HCEC 1CT (cell line): ENCODE measurements at regions not wholly inside any gene's neighbourhood (a gene's known extent, or its start where the extent isn't known, plus 50 kb on each side); places are given as distances from the start of the nearest gene placed in this dataset.

Experiments
- DNase-seq: peaks from one replicate; pipeline ENCODE4 v3.0.0-alpha.2; 2017

DNA sequence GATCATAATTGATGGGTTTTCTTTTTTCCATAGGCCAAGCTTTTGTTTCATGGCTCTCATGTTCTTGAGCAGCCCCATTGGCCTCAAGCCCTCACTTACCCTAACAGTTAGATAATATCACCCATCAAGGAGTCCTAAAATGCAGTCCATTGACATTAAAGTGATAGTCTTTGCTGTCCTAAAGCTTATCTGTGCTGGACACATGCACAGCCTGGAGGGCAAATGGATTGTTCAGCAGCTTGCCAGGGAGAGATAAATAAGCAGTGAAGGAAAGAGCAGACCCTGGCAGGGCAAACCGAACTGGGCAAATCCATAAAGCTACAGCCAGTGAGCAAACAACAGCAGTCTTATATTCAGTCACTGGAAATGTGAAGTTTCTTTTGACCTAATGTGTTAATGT, 199.6 kb upstream of the MID1 start:
- DNase-seq = no peak

DNA sequence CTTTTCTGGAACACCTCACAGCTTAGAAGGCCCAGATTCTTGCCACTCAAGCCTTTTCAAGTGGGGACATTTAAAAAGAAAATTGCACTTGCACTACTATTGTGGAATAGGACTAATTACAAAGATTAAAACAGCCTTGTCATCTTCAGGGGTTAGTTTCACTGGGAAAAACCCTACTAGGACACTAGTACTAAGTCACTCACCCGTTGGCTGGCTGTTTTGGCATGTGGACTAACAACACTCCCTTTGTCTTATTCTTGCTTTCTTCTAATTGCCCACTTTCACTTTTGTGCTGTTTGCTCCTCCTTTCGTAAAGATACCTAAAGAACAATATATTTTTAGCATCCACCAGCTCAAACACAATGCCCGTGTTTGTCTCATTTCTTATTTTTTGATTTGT, 200.9 kb upstream of the MID1 start:
- no peak for DNase-seq

DNA sequence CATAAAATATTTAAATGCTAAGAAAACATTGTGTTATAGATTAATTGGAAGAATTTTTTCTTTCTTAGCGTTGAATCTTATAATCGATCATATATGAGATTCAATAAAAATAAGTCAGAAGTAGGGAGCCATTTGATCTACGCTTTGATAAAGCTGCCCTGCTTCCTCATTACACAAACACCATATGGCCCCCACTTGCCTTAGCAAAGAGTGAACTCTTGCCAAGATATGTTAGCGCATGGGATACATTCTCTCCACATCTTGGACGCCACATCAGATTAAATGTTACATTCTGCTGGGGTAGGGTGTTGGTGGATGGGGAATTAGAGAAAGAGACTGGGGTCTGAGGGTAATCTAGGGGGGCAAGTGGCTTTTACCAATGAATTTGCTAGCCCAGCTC, 207.7 kb upstream of the MID1 start:
- no peak for DNase-seq

DNA sequence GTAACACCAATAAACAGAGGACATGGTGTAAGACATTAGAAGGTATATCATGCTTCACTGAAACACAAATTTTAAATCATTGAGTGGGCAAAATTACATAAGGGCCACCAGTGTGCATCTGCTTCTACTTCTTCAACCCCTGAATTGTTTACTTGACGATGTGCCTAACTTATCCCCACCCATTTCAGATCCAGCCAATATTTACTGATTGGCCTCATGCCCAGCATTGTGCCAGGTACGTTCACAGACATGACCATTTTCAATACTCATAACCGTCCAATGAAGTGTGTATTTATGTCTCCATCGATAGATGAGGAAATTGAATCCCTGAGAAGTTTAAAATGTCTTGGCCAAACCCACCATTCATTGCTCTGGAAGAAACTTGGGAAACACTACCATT, 208.3 kb upstream of the MID1 start:
- no peak for DNase-seq

DNA sequence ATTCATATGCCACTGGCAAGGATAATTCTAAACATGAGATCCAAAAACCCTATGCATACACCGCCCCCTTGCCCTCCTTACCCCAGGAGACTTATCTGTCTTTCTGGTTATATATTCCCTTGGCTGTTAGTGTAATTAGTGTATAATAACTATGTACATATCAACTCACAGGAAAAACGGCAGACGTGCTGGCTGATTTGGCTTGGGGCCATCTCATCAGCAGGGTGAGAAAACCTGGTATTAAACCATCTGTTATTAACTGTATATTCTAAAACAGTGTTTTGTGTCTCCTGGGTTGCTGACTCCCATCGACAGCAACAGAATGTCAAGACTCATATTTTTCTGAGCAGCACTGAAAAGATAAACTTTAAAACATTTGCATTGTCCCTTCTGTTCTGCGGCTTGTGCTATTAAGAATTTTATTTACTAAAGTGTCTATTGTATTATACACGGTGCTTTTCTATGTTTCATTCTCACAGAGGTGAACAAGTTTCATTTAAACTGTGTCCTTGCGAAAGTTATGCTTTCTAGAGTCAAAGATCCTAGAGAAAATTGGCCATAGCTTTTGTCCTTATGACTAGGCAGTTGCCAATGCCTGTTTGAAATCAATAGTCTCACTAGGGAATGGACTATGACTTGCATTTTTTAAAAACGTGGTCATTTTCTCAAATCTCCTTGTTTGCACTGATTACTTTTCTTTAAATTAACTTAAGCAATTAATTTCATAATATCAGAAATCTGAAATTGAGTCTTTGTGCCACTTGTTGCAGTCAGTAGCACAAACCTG, 211.5 kb upstream of the MID1 start:
- no peak for DNase-seq

DNA sequence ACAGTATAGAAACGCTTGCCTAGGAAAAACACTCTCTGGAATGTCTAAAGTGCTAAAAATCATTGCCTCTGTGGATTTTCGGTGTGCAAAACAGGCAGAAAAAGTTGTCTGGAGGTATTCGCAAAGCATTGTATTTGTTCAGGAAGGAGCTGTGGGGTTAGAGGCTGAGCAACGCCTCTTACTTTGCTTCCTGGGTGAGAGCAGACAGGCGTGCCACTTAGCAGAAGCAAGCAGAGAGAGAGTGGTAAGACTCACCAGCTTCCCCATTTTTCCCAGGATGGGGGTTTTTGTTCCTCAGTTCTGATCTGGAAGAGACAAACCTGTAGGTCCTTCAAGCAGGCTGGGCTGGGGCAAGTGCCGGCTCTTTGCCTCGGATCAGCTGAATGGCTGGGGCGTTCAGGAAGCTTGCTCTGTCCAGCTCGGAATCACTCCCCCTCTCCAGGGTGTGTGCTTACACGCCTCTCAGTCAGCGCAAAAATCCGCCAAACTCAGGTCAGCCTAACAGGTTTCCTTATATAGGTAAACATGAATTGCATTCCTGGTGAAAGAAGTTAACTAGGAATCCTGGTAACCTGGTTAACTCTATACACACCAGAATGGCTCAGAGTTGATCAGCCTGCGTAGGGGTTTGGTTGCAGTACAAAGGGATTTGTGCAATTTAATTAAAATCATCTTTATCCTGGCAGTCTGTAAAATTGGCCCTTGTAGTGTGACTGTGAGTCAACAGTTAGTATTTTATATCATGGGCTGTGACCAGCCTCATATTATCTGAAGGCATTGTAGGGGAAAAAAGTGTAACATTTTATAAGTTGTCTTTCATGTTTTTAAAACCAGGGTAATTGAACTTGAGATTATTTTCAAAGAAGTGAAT, 213.1 kb upstream of the MID1 start:
- DNase-seq = no peak

DNA sequence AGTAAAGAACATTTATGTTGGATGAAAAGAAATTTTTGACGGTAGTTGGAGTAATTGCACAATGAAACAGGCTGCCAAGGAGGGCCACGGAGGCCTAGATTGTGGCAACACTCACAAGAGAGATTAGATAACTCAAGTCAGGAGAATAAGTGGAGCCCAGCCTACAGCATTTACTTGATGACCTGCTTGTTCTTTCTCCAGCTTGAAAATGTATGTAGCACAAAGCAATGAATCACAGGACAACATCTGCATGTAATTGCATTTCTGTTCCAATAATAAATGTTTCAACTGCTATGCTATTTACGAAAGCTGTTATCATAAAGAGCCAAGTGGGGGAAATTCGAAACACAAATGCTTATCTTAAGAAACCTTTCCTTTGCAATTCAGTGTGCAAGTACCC, 221.2 kb upstream of the MID1 start:
- no peak for DNase-seq

DNA sequence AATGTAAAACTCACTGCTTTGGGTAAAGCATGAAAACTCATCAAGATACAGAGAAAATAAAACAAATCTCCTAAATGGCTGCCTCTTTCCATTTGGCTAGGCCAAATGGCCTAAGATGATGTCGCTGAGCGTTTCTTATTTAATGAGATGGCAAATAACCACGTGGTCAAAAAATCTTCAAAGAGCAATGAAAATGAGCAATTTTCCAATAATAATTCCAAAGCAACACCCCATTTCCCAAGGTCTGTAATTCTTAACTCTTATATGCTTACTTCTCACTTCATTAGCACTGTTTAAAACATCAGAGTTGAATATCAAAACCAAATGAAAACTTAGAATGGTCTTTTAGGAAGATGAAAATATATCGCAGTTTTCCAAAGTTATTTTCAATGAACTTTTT, 222.3 kb upstream of the MID1 start:
- no peak for DNase-seq

DNA sequence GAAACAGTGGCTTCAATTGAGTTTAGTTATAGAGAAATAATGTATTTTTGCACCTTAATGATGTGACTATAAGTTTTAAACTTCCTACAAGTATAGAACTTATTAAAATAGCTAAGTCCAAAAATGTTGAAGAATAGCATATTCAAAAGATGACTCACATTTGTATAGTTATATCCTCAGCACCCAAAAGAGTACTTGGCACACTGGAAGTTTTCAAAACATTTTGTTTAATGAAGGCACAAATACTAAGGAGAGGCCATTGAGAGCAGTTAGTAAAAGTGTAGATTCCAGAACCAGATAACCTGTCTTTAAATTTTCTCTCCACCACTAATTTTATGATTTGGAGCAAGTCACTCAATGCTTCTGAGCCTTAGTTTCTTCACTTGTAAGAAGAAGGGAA, 226.9 kb upstream of the MID1 start:
- no peak for DNase-seq

DNA sequence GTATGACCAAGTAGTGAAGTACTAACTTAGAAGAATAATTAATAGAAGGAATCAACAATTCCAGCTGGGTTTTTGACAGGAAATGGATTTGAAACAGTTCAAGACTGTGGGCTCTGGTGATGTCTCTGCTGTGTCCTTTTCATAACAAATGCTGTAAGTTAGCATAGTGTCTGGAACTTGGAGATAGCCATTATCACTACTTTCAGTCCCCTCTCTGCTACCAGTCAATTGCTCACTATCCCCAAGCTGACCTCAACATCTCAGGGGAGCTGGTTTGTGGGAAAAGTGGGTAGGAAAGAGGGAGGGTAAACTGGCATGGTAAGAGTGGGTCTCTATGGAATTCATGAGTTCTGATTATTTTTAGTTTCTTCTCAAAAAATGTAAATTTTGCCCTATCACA, 231.4 kb upstream of the MID1 start:
- no peak for DNase-seq

DNA sequence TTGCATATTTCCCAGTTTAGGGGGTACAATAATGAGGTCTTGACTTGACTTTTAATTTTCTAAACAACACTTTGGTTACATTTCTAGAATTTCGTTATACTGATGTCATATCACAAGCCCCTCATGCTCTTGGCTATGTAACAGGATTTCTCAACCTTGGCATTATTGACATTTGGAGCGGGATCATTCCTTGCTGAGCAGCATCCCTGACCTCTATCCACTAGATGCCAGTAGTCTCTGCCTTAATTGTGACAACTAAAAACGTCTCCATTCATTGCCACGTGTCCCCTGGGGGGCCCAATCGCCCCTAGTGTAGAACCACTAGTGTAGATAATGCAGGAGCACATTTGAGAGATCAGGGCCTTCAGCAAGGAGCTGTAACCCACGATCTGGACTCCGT, 234.2 kb upstream of the MID1 start:
- DNase-seq = no peak

DNA sequence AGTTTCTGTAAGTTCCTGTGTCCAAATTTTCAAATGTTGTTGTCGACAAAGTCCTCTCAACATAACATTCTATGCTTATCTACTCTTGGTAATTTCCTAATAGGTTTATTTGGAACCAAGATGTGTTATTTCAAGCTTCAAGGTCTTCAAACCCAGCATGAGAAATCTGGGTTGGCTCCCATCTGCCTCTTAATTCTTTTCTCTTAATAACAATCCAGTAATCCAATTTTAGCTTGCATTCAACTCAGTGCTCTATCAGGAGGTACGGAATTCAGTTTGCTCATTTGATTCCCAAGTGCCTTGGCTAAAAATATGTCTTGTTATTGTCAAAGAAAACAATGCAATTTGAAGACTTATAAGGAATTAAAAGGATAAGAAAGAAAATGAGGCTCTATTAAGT, 235.5 kb upstream of the MID1 start:
- no peak for DNase-seq

DNA sequence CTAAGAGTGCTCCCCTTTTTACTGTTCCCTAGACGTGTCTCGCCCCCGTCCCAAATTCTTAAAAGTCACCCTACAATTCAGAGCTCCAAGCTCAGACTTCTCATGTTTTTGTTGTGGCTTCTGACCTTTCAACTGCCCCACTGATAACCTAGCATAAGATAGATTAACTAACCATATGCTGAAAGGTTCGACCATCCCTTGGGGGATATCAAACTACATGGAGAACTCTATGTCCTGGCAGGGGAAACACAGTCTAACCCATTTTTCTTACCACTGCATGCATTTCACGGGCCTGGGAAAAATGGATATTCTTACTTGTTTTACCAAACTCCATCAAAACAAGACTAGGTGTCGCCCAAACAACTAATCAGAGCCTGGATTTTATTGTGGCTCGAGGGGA, 236.4 kb upstream of the MID1 start:
- no peak for DNase-seq

DNA sequence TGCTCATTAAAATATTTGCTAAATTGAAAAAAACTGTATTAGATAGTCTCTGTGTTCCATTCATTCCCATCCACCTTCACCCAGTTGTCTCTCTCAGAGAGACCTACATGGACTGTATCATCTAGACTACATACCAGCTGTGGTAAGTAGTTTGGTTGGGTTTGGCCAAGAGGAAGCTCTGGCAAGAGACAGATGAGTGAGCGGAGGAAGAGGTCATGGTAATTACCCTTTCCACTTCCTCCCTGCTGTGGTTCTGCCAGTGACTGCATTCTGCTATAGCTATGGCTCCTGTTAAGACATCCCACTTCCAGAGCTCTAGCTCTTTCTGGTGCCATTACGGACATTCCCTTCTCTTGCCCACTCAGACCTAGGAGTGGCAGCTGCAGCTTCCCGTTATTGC, 239.0 kb upstream of the MID1 start:
- no peak for DNase-seq

DNA sequence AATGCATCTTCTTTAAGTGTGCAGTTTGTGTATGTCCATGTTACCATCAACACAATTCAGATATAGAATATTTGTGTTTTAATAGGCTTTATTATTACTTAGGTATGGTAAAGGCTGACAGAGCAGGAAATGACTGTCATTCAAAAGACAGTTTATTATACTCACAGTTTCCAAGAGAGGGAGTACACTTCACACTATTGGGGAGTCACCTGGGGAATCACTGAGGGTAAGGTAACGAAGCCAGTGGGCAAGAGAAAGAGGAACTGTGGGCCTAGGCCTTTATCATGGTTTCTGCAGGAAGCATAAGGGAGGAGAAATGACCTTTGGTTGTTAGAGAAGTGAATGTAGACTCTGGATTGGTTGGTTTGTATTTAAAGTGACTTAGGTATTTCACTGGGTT, 235.1 kb upstream of the HCCS start:
- no peak for DNase-seq

DNA sequence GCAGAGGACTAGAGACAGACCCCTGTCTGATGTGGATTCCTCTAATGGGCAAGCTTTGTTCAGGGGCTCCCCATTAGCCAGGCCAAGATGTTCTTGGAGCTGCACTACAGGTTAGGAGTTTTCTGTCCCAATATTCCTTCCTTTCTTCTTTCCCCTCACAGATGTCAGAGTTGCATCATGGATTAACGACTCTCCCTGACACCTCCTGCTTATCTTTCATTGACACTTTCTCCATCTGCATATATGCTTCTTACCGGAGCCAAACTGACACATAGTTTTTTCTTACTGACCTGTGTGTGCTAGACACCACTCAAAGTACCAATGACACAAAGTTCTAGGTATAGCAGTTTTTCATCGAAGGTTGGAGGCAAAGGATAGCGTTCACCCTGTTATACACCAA, 228.6 kb upstream of the HCCS start:
- DNase-seq = no peak

DNA sequence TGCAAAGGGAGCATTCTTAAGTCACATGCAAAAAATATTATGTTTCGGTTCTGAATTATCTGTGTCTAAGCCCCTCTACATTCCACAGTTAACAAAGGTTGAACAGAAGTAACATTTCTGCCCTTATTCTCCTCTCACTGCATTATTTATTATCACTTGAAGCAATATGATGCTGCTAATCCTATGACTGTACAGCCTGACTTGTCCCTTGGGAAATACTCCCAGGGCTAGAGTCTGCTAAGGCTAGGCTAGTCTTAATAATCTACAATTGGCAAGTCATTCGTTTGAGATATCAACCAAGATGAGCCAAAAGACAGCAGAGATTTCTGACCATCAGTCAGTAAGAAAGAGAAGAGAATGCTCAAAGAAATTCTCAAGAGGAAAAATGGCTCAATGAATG, 226.9 kb upstream of the HCCS start:
- DNase-seq = no peak

DNA sequence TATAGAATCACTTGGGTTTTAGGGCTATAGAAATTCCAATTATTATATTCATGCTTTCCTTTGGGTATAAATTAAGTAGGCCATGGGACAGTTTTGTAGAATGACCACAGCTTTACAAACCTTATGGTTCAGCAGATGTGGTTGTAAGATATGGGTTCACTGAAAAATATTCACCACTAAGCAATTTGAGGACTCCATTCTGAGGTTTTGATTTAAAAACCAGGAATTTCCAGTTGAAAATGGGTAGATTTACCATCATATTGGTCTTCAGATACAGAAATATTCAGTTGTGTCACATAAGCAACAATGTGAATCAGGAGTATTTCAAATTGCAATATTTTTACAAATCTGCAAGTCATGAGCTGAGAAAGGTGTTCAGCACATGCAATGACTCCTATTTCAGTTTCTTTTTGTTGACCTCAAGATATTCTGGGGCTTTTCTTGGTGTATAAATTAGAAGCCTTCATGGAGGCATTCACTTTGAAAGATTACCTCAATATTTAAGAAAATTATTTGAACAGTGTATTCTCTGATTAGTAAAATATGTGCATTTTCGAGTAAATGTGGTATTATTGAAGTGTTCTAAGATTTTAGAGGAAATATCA, 218.4 kb upstream of the HCCS start:
- DNase-seq = no peak

DNA sequence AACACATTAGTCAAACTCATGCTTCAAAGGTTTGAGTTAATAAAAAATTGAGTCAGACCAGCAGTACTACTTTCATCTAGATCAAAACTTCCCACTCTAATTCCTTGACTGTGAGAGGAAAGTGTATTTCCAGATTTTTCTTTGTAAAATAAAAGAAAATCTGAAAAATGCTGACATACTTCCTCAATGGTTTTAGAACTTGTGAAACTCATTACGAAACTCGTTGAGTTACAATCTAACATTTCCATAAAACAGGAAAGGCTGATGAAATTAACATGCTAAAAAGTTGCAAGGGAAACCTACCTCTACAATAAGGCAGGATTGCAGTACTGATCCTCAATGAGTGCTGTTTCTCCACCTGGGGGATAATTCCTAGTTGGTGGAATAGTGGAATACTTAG, 217.8 kb upstream of the HCCS start:
- DNase-seq = no peak

DNA sequence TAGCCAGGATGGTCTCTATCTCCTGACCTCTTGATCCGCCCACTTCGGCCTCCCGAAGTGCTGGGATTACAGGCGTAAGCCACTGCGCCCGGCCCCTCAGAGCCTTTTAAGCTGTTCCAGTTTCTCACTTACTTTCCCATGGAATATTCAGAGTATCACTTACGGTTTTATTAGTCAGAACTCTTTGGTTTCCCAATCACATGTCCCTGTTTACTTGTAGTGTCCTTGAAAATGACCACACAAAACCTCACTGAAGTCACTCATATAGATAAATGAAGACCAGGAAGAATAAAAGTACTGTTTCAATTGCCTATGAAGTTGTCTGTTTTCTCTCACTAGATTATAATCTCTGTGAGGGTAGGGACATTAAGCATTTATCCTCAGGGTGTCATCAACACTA, 217.2 kb upstream of the HCCS start:
- DNase-seq = no peak

DNA sequence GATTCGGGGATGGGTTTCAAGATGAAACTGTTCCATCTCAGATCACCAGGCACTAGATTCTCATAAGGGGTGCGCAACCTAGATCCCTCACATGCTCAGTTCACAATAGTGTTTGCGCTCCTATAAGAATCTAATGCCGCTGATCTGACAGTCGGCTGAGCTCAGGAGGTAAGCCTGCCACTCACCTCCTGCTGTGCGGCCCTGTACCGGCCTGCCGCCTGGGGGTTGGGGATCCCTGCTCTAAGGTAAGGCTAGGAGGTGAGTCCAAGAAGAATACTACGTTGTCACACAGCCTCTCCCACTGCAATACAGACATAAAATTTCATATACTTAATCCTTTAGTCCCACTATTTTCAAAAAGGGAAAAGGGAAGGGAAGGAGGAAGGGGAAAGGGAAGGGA, 213.4 kb upstream of the HCCS start:
- no peak for DNase-seq

DNA sequence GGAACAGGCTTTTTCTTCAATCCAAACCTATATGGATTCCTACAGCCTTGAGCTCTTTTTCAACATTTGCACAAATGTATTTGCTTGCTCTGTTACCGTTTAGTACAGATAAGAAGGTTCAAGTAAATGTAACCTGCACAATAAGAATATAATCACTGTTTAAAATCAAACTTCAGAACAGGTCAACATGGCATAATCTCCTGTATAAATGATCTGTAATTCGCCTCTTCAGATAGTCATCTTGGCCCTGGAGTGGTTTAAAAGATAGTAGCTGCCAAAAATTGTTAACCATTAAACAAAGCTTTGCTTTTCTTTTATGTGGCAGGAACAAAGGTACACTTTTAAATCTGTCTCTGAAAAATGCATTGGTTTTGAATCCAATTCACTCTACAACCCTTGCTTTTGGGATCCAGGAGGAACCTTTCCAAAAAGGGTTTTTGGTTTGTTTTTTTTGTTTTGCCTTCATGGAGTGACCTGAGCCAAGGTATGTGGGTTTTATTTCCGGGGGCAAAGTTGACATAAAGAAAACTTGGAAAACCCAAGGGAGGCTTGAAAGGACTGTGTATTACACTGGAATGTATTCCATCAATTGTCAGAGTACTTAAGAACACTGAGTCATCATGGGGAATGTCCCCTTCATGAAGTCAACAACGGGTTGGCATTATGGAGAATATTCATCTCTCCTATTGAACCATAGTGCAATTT, 210.4 kb upstream of the HCCS start:
- peak; percentile 62 for DNase-seq

DNA sequence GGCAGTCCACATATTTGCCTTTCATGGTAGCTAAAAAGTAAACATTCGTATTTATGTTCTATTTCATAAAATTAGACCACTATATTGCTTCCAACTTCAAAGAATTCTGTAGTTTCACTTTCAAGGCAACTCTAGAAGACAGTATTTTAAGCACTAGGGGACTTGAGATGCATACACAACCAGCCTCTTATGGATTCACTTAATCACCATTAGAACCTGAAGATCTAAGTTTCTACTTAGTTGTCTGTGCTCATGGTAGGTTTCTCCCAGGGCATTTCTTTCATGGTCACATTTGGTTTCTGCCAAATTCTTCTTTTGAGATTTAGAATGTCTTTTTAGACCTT, 209.9 kb upstream of the HCCS start:
- no peak for DNase-seq

DNA sequence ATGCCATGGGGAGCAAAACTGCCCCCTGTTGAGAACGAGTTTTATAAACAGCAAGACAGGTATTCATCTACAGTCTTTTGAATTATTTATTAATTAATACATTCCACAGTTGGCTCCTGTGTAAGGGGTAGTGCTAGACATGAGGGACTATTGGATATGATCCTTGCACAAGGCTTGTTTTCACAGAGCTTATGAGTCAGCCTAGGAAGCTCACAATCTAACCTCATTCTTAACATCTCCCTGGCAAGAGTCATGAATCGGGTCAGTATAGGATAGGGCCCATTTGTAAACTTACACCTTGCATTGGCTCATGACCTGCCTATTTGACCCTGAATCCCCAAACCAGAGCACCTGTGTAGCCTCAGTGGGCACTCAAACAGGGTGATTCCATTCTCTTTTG, 209.1 kb upstream of the HCCS start:
- DNase-seq = peak; percentile 61
